Endothelial cell of umbilical vein (primary cell): ENCODE measurements at regions not wholly inside any gene's neighbourhood (a gene's known extent, or its start where the extent isn't known, plus 50 kb on each side); places are given as distances from the start of the nearest gene placed in this dataset.

Source experiments
- EZH2 ChIP-seq: IDR thresholded peaks from 2 replicates; pipeline ENCODE4 v1.6.1; 2012; ENCODE audit warnings: borderline replicate concordance, low read depth, mild to moderate bottlenecking, moderate library complexity, low read length, inconsistent platforms; ENCODE audit not compliant: severe bottlenecking
- MYC ChIP-seq: IDR thresholded peaks from one replicate; pipeline ENCODE4 v1.6.1; 2011; ENCODE audit warnings: mild to moderate bottlenecking, low read depth, low read length
- POLR2A ChIP-seq: IDR thresholded peaks from 2 replicates; pipeline ENCODE4 v1.6.1; 2012; ENCODE audit warnings: low read depth, mild to moderate bottlenecking, control low read depth, low read length
- TF ChIP-seq, protein P1 (sequence below), 2 donors: IDR thresholded peaks; 1 replicate in 1 of 2; 2 replicates in 1 of 2; pipeline ENCODE4 v1.5.1; 2011; ENCODE audit warnings: low read length in 2 of 2, mild to moderate bottlenecking in 2 of 2, moderate library complexity in 2 of 2, control low read depth in 1 of 2, inconsistent platforms in 1 of 2, low read depth in 1 of 2; ENCODE audit not compliant: insufficient read depth in 1 of 2; ENCODE audit errors: extremely low read depth in 1 of 2

- no peak for TF ChIP-seq POLR2A
- TF ChIP-seq, protein P1, sequence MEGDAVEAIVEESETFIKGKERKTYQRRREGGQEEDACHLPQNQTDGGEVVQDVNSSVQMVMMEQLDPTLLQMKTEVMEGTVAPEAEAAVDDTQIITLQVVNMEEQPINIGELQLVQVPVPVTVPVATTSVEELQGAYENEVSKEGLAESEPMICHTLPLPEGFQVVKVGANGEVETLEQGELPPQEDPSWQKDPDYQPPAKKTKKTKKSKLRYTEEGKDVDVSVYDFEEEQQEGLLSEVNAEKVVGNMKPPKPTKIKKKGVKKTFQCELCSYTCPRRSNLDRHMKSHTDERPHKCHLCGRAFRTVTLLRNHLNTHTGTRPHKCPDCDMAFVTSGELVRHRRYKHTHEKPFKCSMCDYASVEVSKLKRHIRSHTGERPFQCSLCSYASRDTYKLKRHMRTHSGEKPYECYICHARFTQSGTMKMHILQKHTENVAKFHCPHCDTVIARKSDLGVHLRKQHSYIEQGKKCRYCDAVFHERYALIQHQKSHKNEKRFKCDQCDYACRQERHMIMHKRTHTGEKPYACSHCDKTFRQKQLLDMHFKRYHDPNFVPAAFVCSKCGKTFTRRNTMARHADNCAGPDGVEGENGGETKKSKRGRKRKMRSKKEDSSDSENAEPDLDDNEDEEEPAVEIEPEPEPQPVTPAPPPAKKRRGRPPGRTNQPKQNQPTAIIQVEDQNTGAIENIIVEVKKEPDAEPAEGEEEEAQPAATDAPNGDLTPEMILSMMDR (IDR thresholded peaks at IDR 0.05; ENCODE audit: extremely low read depth in 1 of 2, insufficient read depth in 1 of 2, low read depth in 1 of 2, low read length in 2 of 2), result no peak
- no peak for TF ChIP-seq EZH2
- TF ChIP-seq MYC, result no peak
Observed at GRCh38 chr18:55864281-55864680, 276.3 kb upstream of the TCF4 start.
